ENCODE measurements at regions not wholly inside any gene's neighbourhood (a gene's known extent, or its start where the extent isn't known, plus 50 kb on each side); places are given as distances from the start of the nearest gene placed in this dataset.

- TF ChIP-seq CTCF (IDR thresholded peaks at IDR 0.05) (no peak), POLR2A (IDR thresholded peaks at IDR 0.05) (no peak)
- no peaks in the 10 kb centered on the region for H3K36me3 ChIP-seq
- no peaks in the 10 kb centered on the region for H3K4me1 ChIP-seq
- no peak overlapping the region for H3K27ac ChIP-seq
- WGBS, 2 donors: 89 to 91% methylated on average over 5 of the region's 5 CpGs
- no peak overlapping the region for H3K4me3 ChIP-seq (replicated peaks in 1 of 3)
- intact Hi-C loops (cut with DNase I): no loop called here
- no peak for DNase-seq
- no peaks in the 10 kb centered on the region for H3K27me3 ChIP-seq
- no peaks in the 10 kb centered on the region for H3K9me3 ChIP-seq
These were observed 452.1 kb upstream of the PPP2R3A start for GRCh38 chr3:135513106-135514059.

- H3K4me3 ChIP-seq (replicated peaks in 1 of 3): no peak overlapping the region
- H3K9me3 ChIP-seq: no peaks in the 10 kb centered on the region
- DNase-seq: no peak
- TF ChIP-seq CTCF (IDR thresholded peaks at IDR 0.05) (no peak), POLR2A (IDR thresholded peaks at IDR 0.05) (no peak)
- intact Hi-C loops (cut with DNase I): no loop called here
- no peaks in the 10 kb centered on the region for H3K36me3 ChIP-seq
- no peak overlapping the region for H3K27ac ChIP-seq
- 73 to 79% methylated on average over 4 of the region's 4 CpGs for WGBS, 2 donors
- no peaks in the 10 kb centered on the region for H3K4me1 ChIP-seq
- H3K27me3 ChIP-seq: no peaks in the 10 kb centered on the region
These were observed 451.5 kb upstream of the PPP2R3A start for GRCh38 chr3:135514060-135514448.

DNA sequence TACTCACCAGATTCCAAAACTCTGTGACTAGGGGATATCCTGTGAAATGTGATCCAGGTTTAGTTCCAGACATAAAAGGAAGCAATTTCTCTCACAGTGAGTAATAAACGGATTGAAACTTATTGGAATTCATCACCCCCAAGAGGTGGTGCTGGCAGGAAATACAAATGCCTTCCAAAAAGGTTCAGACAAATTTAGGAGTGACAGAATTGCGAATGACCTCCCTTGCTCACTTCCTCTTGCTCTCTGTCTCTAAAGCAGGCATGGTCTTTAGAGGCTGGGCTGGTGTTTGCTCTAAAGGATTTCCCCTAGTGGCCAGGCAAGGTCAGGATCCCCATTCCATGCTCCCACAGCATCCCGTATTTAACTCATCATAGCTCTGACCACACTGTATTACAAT is 449.4 kb upstream of the PPP2R3A start:
- Histone ChIP-seq H3K4me1 (no peaks in the 10 kb centered on the region), H3K36me3 (no peaks in the 10 kb centered on the region), H3K9me3 (no peaks in the 10 kb centered on the region), H3K27ac (no peak overlapping the region), H3K27me3 (no peaks in the 10 kb centered on the region), H3K4me3 (replicated peaks in 1 of 3) (no peak overlapping the region)
- WGBS, 2 donors: 40 to 45% methylated on average over 3 of the region's 3 CpGs
- DNase-seq: no peak
- intact Hi-C loops (cut with DNase I): no loop called here
- no peak for TF ChIP-seq POLR2A (IDR thresholded peaks at IDR 0.05)
- no peak for TF ChIP-seq CTCF (IDR thresholded peaks at IDR 0.05)

DNA sequence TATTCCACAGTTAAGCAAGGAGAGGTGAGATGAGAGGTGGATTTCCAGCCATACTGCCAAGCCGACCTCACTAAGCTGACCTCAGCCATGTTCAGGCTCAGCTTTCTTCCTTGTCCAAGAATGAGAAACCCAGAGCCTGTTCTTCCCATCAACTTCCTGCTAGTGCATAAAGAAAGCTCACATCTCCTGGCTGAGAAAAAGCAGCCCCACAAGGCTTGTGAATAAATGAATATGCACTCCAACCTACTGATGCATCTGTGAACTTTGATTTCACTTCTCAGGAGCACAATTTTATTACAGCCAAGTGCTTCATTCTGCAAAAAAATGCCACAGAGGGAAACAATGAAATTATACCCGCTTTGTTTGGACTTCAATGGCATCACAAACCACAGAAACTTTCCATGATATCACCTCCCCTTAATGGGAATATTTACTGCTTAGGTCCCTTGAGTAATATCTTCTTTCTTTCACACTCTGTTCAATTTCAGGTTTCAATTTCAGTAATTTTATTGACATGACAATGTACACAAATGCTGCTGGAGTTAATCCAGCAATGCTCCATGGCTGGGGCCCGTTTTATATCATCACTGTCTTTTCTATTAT is 437.0 kb upstream of the PPP2R3A start:
- TF ChIP-seq POLR2A (IDR thresholded peaks at IDR 0.05) (no peak), CTCF (IDR thresholded peaks at IDR 0.05) (no peak)
- Histone ChIP-seq H3K9me3 (no peaks in the 10 kb centered on the region), H3K27me3 (no peaks in the 10 kb centered on the region), H3K4me3 (replicated peaks in 1 of 3) (no peak overlapping the region), H3K27ac (no peak overlapping the region), H3K4me1 (no peaks in the 10 kb centered on the region), H3K36me3 (no peaks in the 10 kb centered on the region)
- WGBS, 2 donors: 65 to 66% methylated on average over 3 of the region's 3 CpGs
- intact Hi-C loops (cut with DNase I): no loop called here
- DNase-seq: no peak

GRCh38 chr3:135532021-135532420 is 433.5 kb upstream of the PPP2R3A start:
- TF ChIP-seq POLR2A (IDR thresholded peaks at IDR 0.05): no peak
- no peak for TF ChIP-seq CTCF (IDR thresholded peaks at IDR 0.05)
- H3K4me1 ChIP-seq: no peaks in the 10 kb centered on the region
- no peak overlapping the region for H3K4me3 ChIP-seq (replicated peaks in 1 of 3)
- intact Hi-C loops (cut with DNase I): no loop called here
- 52% methylated on average over 3 of the region's 3 CpGs for WGBS, 2 donors
- no peaks in the 10 kb centered on the region for H3K36me3 ChIP-seq
- no peak overlapping the region for H3K27ac ChIP-seq
- no peaks in the 10 kb centered on the region for H3K27me3 ChIP-seq
- no peak for DNase-seq
- no peaks in the 10 kb centered on the region for H3K9me3 ChIP-seq
